Osteoblast (primary cell): ENCODE measurements at regions not wholly inside any gene's neighbourhood (a gene's known extent, or its start where the extent isn't known, plus 50 kb on each side); places are given as distances from the start of the nearest gene placed in this dataset.

Experiments used
- DNase-seq: peaks from one replicate; pipeline ENCODE4 v3.0.0; 2011; ENCODE audit warnings: low spot score, mixed read lengths; ENCODE audit not compliant: insufficient read length; ENCODE audit errors: missing footprints
- H2AFZ ChIP-seq: 2 replicates; pipeline ENCODE4 v1.6.0; 2011; ENCODE audit warnings: mild to moderate bottlenecking, low read length
- H3K27ac ChIP-seq: 2 replicates; pipeline ENCODE4 v1.5.1; 2011; ENCODE audit warnings: mild to moderate bottlenecking, low read depth, low read length, moderate library complexity
- H3K27me3 ChIP-seq: 2 replicates; pipeline ENCODE4 v1.6.0; 2012; ENCODE audit warnings: mild to moderate bottlenecking, control low read depth, inconsistent platforms, low read length, moderate library complexity; ENCODE audit not compliant: insufficient read depth
- H3K36me3 ChIP-seq: 2 replicates; pipeline ENCODE4 v1.5.1; 2011; ENCODE audit warnings: mild to moderate bottlenecking, low read length, control low read depth, moderate library complexity; ENCODE audit not compliant: insufficient read depth
- H3K4me1 ChIP-seq: 2 replicates; pipeline ENCODE4 v1.5.1; 2011; ENCODE audit warnings: mild to moderate bottlenecking, low read length, control low read depth, moderate library complexity; ENCODE audit not compliant: insufficient read depth
- H3K4me2 ChIP-seq: 2 replicates; pipeline ENCODE4 v1.6.0; 2011; ENCODE audit warnings: mild to moderate bottlenecking, low read length; ENCODE audit not compliant: insufficient read depth
- H3K4me3 ChIP-seq: fragments of 200-600 bp; sonication (generic); 3 replicates; pipeline ENCODE4 v1.5.1; 2012; ENCODE audit warnings: mild to moderate bottlenecking, low read length, inconsistent platforms; ENCODE audit not compliant: insufficient read depth
- H3K79me2 ChIP-seq: 2 replicates; pipeline ENCODE4 v1.6.0; 2012; ENCODE audit warnings: mild to moderate bottlenecking, low read length, control low read depth, inconsistent platforms; ENCODE audit not compliant: insufficient read depth
- H3K9me3 ChIP-seq: 2 replicates; pipeline ENCODE4 v1.5.1; 2011; ENCODE audit warnings: low read depth, low read length, control low read depth
- H4K20me1 ChIP-seq: 2 replicates; pipeline ENCODE4 v1.6.0; 2012; ENCODE audit warnings: mild to moderate bottlenecking, low read length, control low read depth; ENCODE audit not compliant: insufficient read depth
- CTCF ChIP-seq: IDR thresholded peaks from 2 replicates; pipeline ENCODE4 v1.5.1; 2011; ENCODE audit warnings: mild to moderate bottlenecking, low read depth, low read length, moderate library complexity; ENCODE audit errors: extremely low read depth

- no peak overlapping the region for H3K4me3 ChIP-seq
- no peak overlapping the region for H2AFZ ChIP-seq
- H3K27me3 ChIP-seq: no peaks in the 10 kb centered on the region
- H3K79me2 ChIP-seq: no peaks in the 10 kb centered on the region
- TF ChIP-seq CTCF: no peak
- H3K9me3 ChIP-seq: no peaks in the 10 kb centered on the region
- no peaks in the 10 kb centered on the region for H4K20me1 ChIP-seq
- no peaks in the 10 kb centered on the region for H3K36me3 ChIP-seq
- no peaks in the 10 kb centered on the region for H3K4me1 ChIP-seq
- H3K4me2 ChIP-seq: no peak overlapping the region
- no peak overlapping the region for H3K27ac ChIP-seq
- no peak for DNase-seq
These were observed 208.0 kb upstream of the SPOPL start for GRCh38 chr2:138293549-138293948.

- H3K36me3 ChIP-seq: no peaks in the 10 kb centered on the region
- no peak for DNase-seq
- H3K27ac ChIP-seq: no peak overlapping the region
These were observed 207.1 kb upstream of the SPOPL start for GRCh38 chr2:138294451-138294850.

GRCh38 chr2:138296365-138296764 is 205.2 kb upstream of the SPOPL start:
- no peaks in the 10 kb centered on the region for H3K36me3 ChIP-seq
- H2AFZ ChIP-seq: no peak overlapping the region
- H3K9me3 ChIP-seq: no peaks in the 10 kb centered on the region
- no peaks in the 10 kb centered on the region for H3K4me1 ChIP-seq
- no peak overlapping the region for H3K4me2 ChIP-seq
- H3K27me3 ChIP-seq: no peaks in the 10 kb centered on the region
- no peaks in the 10 kb centered on the region for H4K20me1 ChIP-seq
- no peaks in the 10 kb centered on the region for H3K79me2 ChIP-seq
- no peak for TF ChIP-seq CTCF
- H3K4me3 ChIP-seq: no peak overlapping the region
- DNase-seq: no peak
- no peak overlapping the region for H3K27ac ChIP-seq

More at GRCh38 chr2:138294451-138294850, 207.1 kb upstream of the SPOPL start:
- H3K4me3 ChIP-seq: no peak overlapping the region
- no peaks in the 10 kb centered on the region for H3K4me1 ChIP-seq
- H2AFZ ChIP-seq: no peak overlapping the region
- no peaks in the 10 kb centered on the region for H3K79me2 ChIP-seq
- H3K27me3 ChIP-seq: no peaks in the 10 kb centered on the region
- no peaks in the 10 kb centered on the region for H4K20me1 ChIP-seq
- no peaks in the 10 kb centered on the region for H3K9me3 ChIP-seq
- no peak overlapping the region for H3K4me2 ChIP-seq
- TF ChIP-seq CTCF: no peak

- H3K27me3 ChIP-seq: no peaks in the 10 kb centered on the region
These were observed 203.3 kb upstream of the SPOPL start for GRCh38 chr2:138298120-138298814.

More at GRCh38 chr2:138298120-138298814, 203.3 kb upstream of the SPOPL start:
- TF ChIP-seq CTCF: no peak
- Histone ChIP-seq H2AFZ (no peak overlapping the region), H3K36me3 (no peaks in the 10 kb centered on the region), H3K4me3 (no peak overlapping the region), H3K27ac (no peak overlapping the region), H3K4me1 (no peaks in the 10 kb centered on the region), H3K4me2 (no peak overlapping the region), H3K79me2 (no peaks in the 10 kb centered on the region), H3K9me3 (no peaks in the 10 kb centered on the region), H4K20me1 (no peaks in the 10 kb centered on the region)
- DNase-seq: no peak
